Nephron (organoid): ENCODE measurements at regions not wholly inside any gene's neighbourhood (a gene's known extent, or its start where the extent isn't known, plus 50 kb on each side); places are given as distances from the start of the nearest gene placed in this dataset.

Experiments used
- H3K27ac Mint-ChIP-seq, 3 experiments: 2 replicates each; pipeline ENCODE4 v1.8.0; 2020; ENCODE audit warnings: mixed read lengths in 3 of 3, mild to moderate bottlenecking in 2 of 3, moderate library complexity in 1 of 3
- H3K27me3 Mint-ChIP-seq: 2 replicates; pipeline ENCODE4 v1.8.0; 2021; ENCODE audit warnings: low read depth, mild to moderate bottlenecking, moderate library complexity, mixed read lengths
- H3K36me3 Mint-ChIP-seq: 2 replicates; pipeline ENCODE4 v1.8.0; 2020; ENCODE audit warnings: low read depth, mixed read lengths
- H3K4me1 Mint-ChIP-seq: 2 replicates; pipeline ENCODE4 v1.8.0; 2020; ENCODE audit warnings: mixed read lengths
- H3K4me3 Mint-ChIP-seq, 3 experiments: 2 replicates each; pipeline ENCODE4 v1.8.0; 2020; ENCODE audit warnings: mild to moderate bottlenecking in 3 of 3, mixed read lengths in 3 of 3, moderate library complexity in 2 of 3
- H3K9me3 Mint-ChIP-seq: 2 replicates; pipeline ENCODE4 v1.8.0; 2020; ENCODE audit warnings: mixed read lengths
- CTCF ChIP-seq, 3 experiments: fragments of 200-600 bp; sonication (generic); IDR thresholded peaks; one replicate each; pipeline ENCODE4 v1.5.0; 2021; ENCODE audit warnings: antibody characterized with exemption in 3 of 3; ENCODE audit not compliant: unreplicated experiment in 3 of 3

GRCh38 chr20:22779878-22780277 is 195.5 kb upstream of the FOXA2 start:
- Mint-ChIP-seq H3K4me1 (peaks cover 6% of the 10 kb centered on the region), H3K27me3 (peaks cover 9% of the 10 kb centered on the region)
- TF ChIP-seq CTCF (IDR thresholded peaks at IDR 0.05; ENCODE audit: unreplicated experiment in 3 of 3), result no peak

GRCh38 chr20:22781869-22782268 is 197.5 kb upstream of the FOXA2 start:
- no peaks in the 10 kb centered on the region for H3K4me1 Mint-ChIP-seq

More at GRCh38 chr20:22779878-22780277, 195.5 kb upstream of the FOXA2 start:
- Mint-ChIP-seq H3K27ac (no peak overlapping the region), H3K36me3 (no peaks in the 10 kb centered on the region), H3K4me3 (no peak overlapping the region), H3K9me3 (peaks cover 4% of the 10 kb centered on the region)

GRCh38 chr20:22789676-22790075 is 205.3 kb upstream of the FOXA2 start:
- peaks cover 20% of the 10 kb centered on the region for H3K4me1 Mint-ChIP-seq
- H3K4me3 Mint-ChIP-seq, result no peak overlapping the region
- no peaks in the 10 kb centered on the region for H3K9me3 Mint-ChIP-seq
- peaks cover 17% of the 10 kb centered on the region for H3K27me3 Mint-ChIP-seq
- no peak for TF ChIP-seq CTCF (IDR thresholded peaks at IDR 0.05; ENCODE audit: unreplicated experiment in 3 of 3)
- no peaks in the 10 kb centered on the region for H3K36me3 Mint-ChIP-seq
- peak overlapping the region in 1 of 3 experiments; percentile 13 for H3K27ac Mint-ChIP-seq

More at GRCh38 chr20:22781869-22782268, 197.5 kb upstream of the FOXA2 start:
- H3K27me3 Mint-ChIP-seq, result peaks cover 9% of the 10 kb centered on the region
- H3K4me3 Mint-ChIP-seq, result no peak overlapping the region
- no peaks in the 10 kb centered on the region for H3K9me3 Mint-ChIP-seq
- no peak overlapping the region for H3K27ac Mint-ChIP-seq
- no peaks in the 10 kb centered on the region for H3K36me3 Mint-ChIP-seq
- no peak for TF ChIP-seq CTCF (IDR thresholded peaks at IDR 0.05; ENCODE audit: unreplicated experiment in 3 of 3)

- H3K4me3 Mint-ChIP-seq, result no peak overlapping the region
- no peaks in the 10 kb centered on the region for H3K9me3 Mint-ChIP-seq
- no peak overlapping the region for H3K27ac Mint-ChIP-seq
- H3K36me3 Mint-ChIP-seq, result no peaks in the 10 kb centered on the region
- H3K27me3 Mint-ChIP-seq, result peaks cover 17% of the 10 kb centered on the region
- H3K4me1 Mint-ChIP-seq, result peaks cover 38% of the 10 kb centered on the region
- TF ChIP-seq CTCF (IDR thresholded peaks at IDR 0.05; ENCODE audit: unreplicated experiment in 3 of 3), result no peak
Observed at GRCh38 chr20:22791396-22791795, 207.0 kb upstream of the FOXA2 start.

GRCh38 chr20:22791877-22792525 is 207.6 kb upstream of the FOXA2 start:
- H3K9me3 Mint-ChIP-seq, result no peaks in the 10 kb centered on the region
- TF ChIP-seq CTCF (IDR thresholded peaks at IDR 0.05; ENCODE audit: unreplicated experiment in 3 of 3), result no peak
- peaks cover 44% of the 10 kb centered on the region for H3K4me1 Mint-ChIP-seq
- no peaks in the 10 kb centered on the region for H3K36me3 Mint-ChIP-seq
- H3K27ac Mint-ChIP-seq, result no peak overlapping the region
- H3K27me3 Mint-ChIP-seq, result peaks cover 17% of the 10 kb centered on the region
- no peak overlapping the region for H3K4me3 Mint-ChIP-seq

GRCh38 chr20:22794200-22794599 is 209.8 kb upstream of the FOXA2 start:
- no peak for TF ChIP-seq CTCF (IDR thresholded peaks at IDR 0.05; ENCODE audit: unreplicated experiment in 3 of 3)
- H3K4me1 Mint-ChIP-seq, result peaks cover 51% of the 10 kb centered on the region
- H3K9me3 Mint-ChIP-seq, result no peaks in the 10 kb centered on the region
- H3K27me3 Mint-ChIP-seq, result peaks cover 9% of the 10 kb centered on the region
- peak overlapping the region in 2 of 3 experiments; percentile 47 to 50 for H3K27ac Mint-ChIP-seq
- no peak overlapping the region for H3K4me3 Mint-ChIP-seq
- H3K36me3 Mint-ChIP-seq, result no peaks in the 10 kb centered on the region
